ENCODE measurements at regions not wholly inside any gene's neighbourhood (a gene's known extent, or its start where the extent isn't known, plus 50 kb on each side); places are given as distances from the start of the nearest gene placed in this dataset.
"Not testable (repeated sequence)": the region's sequence is repeated elsewhere in the genome, so short reads cannot be mapped to it uniquely, and the experiment has no call there.

DNA sequence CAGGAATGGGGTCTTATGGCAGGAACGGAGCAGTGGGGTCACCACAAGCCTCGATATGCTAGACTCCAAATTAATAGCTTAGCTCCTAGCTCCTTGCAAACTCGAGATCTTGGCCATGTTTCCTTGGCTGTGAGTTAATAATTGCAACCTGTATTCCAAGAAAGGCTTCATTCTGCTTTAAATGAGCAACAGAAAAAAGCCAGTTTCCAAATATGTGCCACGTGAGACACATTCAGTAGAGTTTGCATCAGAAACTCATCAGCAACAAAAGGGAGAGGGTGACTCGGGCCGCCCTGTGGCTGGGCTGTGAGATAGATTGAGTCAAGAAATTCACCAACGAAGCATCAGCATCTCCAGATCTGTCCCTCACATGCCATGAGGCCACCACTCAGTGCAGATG lies 112.0 kb downstream of the NPTX2 start:
- no peak for DNase-seq

DNA sequence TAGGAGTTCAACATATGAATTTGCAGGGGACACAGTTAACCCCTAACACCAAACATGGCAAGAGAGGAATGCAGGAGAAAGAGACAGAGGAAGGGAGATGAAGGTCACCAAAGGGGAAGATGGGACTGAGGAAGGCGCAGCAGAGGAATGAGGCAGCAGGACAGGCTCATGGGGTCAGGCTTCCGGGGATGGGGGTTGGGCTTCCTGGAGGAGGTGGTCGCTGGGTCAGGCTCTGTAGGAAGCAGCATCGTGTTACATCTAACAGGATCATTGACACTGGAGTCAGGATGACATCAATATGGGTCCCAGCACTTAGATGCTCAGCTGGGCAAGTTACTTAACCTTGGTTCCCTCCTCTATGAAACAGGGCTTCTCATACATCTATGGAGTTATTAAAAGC lies 113.2 kb downstream of the NPTX2 start:
- DNase-seq = no peak

DNA sequence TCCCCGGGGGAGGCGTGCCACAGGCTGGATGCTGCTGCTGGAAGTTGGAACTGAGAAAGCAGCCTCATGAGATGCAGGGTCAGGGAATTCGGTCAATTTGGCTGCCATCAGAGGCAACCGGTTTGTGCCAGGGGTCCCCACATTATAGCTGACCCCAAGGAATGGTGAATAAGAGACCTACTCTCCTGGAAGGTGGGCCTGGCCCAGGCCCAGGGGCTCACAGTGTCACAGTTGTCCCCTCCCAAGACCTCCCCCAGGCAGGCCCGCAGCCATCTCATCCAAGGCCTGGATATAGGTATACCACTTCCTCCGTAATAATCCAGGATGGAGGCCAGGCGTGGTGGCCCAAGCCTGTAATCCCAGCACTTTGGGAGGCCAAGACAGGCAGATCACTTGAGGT lies 114.6 kb downstream of the NPTX2 start:
- no peak for DNase-seq

DNA sequence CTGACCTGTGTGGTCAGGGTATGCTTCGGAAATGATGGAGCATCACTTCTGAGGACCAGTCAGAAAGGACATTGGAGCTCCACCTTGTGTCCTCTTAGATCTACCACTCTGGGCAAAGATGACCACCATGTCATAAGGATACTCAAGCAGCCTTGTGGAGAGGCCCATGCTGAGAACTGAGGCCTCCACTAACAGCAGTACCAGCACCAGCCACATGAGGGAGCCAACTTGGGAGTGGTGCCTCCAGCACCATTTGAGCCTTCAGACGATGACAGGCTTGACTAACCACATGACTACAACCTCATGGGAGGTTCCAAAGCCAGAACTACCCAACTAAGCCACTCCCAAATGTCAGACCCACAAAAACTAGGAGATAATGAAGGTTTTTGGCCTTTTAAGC lies 116.0 kb downstream of the NPTX2 start:
- peak; percentile 4 for DNase-seq

DNA sequence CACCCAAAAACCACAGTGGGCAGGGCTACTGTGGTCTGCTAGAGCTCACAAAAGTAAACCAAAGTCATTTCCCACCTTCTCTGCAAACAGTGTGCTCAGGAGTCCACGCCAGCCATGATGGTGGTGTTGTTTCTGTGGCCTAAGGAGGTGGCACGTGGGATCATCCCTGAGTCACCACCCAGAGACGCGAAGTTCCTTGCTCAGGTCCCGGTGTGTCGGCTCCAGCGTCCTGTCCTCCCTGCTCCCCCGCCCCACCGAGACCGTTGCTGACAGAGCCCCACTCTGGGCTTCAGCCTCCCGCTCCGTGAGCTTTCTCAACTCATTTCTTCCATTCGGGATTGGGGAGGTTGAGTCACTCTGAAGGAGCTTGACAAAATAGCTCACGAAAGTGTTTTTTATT lies 118.7 kb downstream of the NPTX2 start:
- DNase-seq = no peak

DNA sequence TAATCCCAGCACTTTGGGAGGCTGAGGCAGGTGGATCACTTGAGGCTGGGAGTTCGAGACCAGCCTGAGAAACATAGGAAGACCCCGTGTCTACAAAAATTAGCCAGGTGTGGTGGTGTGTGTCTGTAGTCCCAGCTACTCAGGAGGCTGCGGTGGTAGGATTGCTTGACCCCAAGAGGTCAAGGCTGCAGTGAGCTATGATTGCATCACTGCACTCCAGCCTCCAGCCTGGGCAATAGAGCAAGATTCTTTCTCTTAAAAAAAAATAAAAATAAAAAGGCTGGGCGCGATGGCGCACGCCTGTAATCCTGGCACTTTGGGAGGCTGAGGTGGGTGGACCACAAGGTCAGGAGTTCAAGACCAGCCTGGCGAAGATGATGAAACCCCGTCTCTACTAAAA lies 119.4 kb downstream of the NPTX2 start:
- DNase-seq = not testable (repeated sequence)

DNA sequence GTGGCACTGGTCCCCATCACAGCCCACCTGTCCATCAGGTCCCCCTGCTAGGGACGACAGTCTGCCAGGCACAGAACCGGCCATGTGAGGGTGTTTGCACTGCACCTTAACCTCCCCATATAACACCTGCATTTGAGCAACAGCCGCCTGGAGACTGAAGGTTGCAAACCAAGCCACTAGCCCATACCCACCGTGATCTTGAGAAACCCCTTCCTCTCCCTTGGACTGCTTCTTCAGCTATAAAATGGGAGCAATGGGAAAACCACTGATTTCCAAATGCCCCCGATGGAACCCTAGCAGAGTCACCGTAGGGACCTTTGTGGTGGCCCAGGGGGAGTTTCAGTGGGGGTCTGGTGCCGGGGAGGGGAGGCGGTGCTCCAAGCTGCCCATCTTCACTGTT lies 120.1 kb downstream of the NPTX2 start:
- no peak for DNase-seq

DNA sequence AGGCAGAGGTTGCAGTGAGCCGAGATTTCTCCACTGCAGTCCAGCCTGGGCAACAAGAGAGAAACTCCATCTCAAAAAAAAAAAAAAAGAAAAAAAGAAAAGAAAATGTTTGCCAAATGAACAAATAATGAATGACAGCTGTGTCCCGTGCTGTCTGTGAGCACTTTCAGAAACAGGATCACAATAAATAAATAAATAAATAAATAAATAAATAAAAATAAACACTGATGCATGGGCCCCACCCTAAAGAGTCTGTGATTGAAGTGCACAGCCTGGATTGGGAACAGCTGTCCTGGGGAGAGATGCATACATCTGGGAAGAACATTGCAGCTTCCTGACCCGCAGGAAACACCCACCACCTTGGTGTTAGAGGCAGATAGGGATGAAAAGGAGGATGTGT lies 123.6 kb downstream of the NPTX2 start:
- DNase-seq = no peak

DNA sequence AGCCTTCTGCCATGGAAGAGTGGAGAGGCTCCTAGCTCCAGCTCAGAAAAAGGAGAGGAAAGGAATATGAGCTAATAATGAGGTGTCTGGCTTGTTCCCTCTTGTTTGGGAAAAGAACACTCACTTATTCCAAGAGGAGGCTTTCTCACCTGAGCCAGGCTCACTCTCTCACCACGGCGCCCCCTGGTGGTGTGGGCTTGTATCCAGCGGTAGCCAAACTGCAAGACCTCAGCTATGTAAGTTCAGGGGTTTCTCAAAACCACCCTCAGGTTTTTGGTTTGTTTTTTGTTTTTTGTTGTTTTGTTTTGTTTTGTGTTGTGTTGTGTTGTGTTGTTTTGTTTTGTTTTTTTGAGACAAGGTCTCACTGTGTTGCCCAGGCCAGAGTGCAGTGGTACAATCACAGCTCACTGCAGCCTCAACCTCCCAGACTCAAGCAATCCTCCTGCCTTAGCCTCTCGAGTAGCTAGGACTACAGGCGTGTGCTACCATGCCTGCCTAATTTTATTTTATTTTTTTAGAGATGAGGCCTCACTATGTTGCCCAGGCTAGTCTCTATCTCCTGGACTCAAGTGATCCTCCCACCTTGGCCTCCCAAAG lies 124.0 kb downstream of the TMEM130 start:
- DNase-seq = peak; percentile 61

DNA sequence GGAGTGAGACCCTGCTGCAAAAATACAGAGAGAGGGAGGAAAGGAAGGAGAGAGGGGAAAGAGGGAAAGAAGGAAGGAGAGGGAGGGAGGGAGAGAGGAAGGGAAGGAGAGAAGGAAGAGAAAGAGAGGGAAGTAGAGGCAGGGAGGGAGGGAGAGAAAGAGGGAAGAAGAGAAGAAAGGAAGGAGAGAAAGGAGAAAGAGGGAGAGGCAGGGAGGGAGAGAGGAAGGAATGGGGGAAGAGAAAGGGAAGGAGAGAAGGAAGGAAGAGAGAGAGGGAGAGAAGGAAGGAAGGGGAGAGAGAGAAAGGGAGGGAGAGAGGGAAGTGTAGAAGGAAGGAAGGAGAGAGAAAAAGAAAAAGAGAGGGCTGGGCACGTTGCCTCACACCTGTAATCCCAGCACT lies 121.7 kb downstream of the TMEM130 start:
- no peak for DNase-seq

DNA sequence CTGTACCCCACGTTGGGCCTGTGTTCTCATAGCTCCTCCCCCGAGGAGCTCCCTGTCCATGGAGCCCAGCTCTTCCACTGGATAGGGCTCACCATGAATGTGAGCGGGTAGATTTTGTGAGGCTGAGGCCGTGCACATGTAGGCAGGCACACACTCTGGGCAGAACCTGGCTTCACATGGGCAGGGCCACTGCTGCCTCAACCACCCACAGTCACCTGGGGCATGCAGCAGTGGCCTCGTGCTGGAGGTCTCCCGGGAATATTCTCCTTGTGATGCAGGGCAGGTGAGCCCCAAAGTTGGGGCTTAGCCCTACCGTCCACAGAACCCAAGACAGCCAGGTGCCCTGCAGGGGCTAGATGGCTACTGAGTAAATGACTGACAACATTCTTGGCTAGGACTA lies 116.6 kb downstream of the TMEM130 start:
- DNase-seq = no peak

DNA sequence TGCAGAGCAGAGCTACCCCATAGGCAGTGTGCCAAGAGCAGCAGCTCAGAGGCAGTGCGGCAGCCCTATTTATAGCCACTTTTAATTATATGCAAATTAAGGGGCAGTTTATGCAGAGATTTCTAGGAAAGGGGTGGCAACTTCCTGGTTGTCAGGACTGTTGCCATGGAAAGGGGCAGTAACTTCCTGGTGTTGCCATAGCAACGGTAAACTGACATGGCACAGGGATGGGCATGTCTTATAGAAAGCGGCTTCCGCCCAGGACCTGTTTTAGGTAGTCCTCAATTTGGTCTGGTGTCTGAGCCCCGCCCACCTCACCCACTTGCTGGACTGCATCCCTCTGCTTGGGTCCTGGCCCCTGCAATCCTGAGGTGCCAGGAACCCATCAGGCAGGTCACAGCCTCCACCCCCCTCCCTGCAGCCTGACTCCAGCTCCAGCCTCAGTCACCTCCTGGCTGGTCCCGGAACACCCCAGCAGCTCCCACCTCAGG lies 115.8 kb downstream of the TMEM130 start:
- peak; percentile 33 for DNase-seq

DNA sequence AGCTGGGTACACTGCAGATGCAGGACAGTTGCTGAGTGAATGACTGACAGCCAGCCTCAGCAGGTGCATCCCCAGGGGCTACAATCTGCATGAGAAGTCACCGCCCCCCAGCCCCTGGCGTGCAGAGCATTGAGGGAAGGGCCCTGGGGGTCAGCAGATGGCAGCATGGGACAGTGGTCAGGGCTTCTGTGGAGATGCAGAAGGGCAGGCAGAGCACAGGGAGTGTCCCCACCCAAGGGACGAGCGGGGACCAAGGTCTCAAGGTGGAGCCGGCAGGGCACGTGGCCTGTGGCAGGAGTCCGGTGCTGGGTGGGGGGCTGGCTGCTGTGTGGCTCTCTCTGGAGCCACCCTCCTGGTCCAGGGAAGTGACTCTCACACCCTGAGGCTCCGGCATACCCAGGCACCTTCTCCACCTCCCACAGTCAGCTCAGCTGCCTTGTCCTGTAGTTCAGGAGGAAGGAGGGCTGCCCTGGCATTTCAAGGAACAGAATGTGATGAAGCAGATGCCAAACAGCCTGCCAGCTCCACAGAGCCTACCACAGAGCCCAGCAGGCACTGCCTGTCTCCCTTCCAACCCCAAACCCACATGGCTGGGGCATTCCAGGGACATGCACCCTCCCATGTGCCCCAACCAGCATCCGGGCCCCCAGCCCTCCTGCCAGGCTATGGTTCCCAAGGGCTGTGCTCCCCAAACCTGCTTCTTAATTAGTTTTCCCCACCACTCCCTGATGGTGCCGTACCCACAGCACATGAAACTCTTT lies 114.5 kb downstream of the TMEM130 start:
- no peak for DNase-seq

DNA sequence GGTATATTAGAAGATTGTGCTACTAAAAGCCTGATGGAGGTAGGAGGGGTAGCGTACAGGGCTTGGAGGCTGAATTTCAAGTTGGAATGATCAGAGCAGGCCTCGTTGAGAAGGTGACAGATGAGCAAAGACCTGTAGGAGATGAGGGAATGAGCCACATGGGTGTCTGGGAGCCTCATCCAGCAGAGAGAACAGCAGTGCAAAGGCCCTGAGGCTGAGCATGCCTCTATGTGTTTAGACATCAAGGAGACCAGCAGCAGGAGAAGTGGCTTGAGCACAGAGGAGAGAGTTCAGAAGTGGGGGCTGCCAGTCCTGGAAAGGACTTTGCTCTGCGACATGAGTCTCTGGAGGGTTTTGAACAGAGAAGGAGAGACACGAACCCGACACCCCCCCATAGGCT lies 111.7 kb downstream of the TMEM130 start:
- DNase-seq = no peak

DNA sequence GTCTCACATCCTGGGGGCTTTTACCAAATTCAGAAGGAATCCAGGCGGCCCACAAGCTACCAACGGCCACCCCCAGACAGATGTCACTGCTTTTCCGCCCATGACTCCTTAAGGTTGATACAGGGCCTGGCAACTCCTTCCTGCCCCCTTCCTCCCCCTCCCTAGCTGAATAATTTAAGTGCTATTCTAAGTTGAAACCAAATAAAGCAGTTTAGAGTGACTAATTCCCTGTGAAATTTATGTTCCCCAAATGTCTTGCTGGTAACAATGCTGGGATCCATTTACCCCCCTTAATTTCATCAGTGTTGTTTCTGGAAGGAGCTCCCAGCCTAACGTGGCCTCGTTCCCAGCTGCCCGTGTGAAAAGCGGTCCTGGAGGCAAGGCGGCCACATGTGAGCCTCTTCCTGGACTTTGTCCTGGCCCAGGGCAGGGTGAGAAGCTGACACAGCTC lies 109.6 kb downstream of the TMEM130 start:
- no peak for DNase-seq

DNA sequence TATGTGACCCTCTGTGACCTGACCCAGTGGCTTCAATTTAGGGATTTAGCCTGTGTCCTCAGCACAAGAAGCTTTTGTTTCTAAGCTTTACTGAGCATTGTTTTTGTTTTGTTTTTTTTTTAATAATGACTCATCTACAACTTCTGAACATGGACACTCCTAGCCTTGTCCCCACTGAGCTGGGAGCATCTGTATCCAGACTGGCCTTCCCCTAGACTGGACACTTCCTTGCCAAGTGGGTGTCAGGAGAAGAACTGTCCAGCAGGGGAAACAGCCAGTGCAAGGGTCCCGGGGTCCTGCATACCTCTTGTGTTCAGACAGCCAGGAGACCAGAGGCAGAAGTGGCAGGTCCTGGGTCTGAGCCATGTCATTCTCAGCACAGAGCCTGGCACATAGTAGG lies 108.6 kb downstream of the TMEM130 start:
- DNase-seq = no peak

DNA sequence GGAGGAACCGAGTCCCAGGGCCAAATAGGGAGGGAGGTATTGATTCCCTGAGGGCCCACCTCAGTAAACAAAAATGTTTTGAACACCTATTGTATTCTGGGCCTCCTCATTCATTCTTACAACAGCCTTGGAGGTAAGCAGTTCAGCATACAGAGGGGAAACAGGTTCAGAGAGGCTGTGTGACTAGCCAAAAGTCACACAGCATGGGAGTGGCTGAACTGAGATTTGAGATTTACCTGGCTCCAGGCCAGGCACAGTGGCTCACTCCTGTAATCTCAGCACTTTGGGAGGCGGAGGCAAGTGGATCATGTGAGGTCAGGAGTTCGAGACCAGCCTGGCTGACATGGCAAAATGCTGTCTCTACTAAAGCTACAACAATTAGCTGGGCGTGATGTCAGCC lies 107.2 kb downstream of the TMEM130 start:
- DNase-seq = no peak

DNA sequence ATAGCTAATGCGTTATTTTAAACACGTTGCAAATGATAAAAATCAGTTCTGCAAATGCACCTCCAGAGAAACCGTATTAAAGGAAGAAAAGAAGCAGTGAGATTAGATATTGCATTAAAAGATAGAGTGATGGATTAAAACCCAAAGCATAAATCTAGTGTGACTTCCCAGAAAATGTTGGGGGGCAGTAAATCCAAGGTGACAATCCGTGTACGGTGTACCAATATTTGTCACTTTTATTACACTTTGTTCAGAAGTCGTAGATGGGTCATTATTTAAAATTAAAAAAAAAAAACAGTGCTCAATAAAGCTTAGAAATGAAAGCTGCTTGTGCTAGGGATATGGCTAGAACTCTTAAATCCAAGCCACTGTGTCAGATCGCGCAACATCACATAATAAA lies 106.4 kb downstream of the TMEM130 start:
- no peak for DNase-seq

DNA sequence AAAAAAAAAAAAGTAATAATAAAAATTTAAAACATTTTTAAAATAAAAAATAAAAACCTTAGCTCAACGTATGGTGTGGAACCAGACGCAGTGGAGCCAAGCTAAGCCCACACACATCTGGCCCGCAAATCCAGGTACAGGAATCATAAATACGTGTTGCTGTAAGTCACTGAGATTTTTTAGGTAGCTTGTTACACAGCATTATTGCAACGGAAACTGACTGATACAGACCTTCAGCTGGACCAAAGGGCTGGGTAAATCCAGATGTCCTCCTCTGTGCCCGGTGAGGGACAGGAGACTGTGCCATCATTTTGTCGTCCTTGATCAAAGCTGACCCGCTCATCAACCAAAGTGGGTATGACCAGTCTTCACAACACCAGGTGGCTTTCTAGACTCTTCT lies 104.9 kb downstream of the TMEM130 start:
- no peak for DNase-seq

DNA sequence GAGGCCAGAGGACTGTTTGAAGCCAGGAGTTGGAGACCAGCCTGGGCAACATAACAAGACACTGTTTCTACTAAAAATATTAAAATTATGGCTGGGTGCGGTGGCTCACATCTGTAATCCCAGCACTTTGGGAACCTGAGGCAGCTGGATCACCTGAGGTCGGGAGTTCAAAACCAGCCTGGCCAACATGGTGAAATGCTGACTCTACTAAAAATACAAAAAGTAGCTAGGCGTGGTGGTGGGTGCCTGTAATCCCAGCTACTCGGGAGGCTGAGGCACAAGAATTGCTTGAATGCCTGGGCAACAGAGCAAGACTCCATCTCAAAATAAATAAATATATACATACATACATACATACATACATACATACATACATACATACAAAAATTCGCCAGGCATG lies 99.7 kb downstream of the TMEM130 start:
- DNase-seq = not testable (repeated sequence)

DNA sequence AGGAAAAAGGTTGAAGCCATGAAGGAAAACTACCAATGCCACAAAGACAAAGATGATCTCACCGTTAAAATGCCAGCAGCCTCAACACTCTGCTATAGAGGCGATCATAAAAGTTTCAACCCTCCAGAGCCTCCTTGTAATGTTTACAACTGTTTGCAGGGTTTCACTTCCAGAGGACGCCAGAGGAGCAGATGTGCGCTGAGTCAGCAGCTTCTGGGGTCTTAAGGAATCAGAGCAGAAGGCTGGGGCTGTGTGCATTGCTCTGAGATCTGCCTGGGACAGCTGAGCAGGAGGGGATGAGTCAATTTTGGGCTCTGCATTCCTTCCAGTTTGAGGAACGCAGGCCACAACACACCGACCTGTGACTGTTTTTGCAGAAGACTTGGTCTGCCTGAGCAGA lies 98.3 kb downstream of the TMEM130 start:
- DNase-seq = no peak

DNA sequence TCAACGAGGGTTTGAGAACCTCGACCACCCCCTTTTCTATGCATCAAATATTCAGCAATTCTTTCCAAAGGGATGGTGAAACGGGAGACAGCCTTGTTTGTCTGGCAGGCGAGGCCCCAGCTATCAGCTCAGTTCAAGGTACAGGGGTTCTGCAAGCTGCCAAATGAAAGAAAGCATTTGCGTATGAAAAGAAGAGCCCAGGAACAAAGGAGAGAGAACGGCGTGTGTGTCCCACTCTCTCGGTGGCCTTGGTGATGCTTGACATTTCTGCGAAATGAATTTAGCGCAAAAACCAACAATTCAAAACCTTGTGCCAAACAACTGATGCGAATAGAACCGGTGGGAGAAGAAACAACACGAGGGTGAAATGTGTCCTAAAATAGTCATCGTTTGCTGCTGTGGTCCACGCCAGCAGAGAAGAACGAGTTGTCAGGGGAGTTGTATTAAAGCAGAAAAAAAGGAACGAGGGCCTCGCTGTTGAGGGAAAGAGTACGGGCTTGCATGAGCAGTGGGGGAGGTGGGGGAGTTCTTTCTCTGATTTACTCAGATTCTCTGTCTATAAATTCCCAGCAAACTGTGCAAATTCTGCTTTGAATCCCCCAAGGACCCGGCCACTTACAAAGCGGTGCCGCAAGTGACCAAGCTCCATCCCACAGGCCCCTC lies 97.7 kb downstream of the TMEM130 start:
- no peak for DNase-seq

DNA sequence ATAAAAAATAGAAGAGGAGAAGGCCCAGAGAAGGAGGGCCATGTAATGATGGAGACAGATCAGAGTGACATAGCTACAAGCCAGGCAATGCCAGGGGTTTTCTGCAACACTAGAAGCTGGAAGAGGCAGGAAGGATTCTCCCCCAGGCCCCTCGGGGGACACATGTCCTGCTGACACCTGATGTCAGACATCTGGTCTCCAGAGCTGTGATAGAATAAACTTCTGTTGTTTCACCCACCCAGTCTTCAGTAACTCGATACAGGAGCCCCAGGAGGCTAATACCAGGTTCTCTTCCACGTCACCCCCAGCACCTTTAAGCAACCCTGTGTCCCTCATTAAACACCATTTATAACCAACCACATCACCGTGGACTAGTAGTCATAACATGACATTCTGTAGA lies 94.9 kb downstream of the TMEM130 start:
- no peak for DNase-seq

DNA sequence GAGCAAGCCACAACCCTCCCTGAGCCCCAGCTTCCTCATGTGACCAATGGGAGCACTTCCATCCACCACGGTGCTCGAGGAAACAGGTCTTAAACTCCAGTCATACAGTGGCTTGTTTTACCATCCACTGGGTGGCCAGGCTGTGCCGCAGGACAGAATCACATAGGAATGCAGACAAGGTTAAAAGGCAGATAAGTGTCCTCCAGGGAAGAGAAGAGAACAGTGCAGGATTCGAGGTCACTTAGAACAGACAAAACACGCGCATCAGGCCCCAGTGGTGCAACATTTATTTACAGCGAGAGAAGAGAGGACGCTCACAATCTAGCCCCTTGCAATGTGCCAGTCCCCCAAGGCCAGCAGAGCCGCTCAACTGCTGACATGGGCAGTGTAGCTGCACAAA lies 92.8 kb downstream of the TMEM130 start:
- DNase-seq = no peak

Measured in NCI-H1105 treated with DMSO at 0.1 percent for 48 hours (cell line).